ENCODE measurements at regions not wholly inside any gene's neighbourhood (a gene's known extent, or its start where the extent isn't known, plus 50 kb on each side); places are given as distances from the start of the nearest gene placed in this dataset.

DNA sequence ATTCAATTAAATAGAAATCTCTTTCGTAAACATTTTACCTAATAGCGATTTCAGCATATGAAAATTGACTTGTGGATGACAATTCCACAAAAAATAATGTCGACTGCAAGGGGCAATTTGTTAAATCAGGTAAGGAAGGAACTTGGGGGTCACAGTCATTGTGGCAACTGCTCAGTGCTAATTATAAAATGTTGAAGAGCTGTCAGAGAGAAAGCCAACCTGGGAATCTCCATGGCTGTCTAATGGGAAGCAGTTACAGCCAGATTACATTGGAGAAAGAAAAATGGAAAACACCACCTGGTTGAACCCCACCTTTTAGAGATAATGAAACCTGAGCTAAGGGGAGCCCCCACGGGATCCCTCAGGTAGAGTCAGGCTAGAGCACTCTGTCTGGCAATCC is 373.9 kb downstream of the FOXO1 start:
- TF ChIP-seq, protein P1, sequence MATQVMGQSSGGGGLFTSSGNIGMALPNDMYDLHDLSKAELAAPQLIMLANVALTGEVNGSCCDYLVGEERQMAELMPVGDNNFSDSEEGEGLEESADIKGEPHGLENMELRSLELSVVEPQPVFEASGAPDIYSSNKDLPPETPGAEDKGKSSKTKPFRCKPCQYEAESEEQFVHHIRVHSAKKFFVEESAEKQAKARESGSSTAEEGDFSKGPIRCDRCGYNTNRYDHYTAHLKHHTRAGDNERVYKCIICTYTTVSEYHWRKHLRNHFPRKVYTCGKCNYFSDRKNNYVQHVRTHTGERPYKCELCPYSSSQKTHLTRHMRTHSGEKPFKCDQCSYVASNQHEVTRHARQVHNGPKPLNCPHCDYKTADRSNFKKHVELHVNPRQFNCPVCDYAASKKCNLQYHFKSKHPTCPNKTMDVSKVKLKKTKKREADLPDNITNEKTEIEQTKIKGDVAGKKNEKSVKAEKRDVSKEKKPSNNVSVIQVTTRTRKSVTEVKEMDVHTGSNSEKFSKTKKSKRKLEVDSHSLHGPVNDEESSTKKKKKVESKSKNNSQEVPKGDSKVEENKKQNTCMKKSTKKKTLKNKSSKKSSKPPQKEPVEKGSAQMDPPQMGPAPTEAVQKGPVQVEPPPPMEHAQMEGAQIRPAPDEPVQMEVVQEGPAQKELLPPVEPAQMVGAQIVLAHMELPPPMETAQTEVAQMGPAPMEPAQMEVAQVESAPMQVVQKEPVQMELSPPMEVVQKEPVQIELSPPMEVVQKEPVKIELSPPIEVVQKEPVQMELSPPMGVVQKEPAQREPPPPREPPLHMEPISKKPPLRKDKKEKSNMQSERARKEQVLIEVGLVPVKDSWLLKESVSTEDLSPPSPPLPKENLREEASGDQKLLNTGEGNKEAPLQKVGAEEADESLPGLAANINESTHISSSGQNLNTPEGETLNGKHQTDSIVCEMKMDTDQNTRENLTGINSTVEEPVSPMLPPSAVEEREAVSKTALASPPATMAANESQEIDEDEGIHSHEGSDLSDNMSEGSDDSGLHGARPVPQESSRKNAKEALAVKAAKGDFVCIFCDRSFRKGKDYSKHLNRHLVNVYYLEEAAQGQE (IDR thresholded peaks at IDR 0.05; ENCODE audit: insufficient read depth in 1 of 2, low read depth in 2 of 2, low read length in 2 of 2) = no peak
- TF ChIP-seq SIN3A (IDR thresholded peaks at IDR 0.05; ENCODE audit: borderline replicate concordance, insufficient read depth, low read length) (no peak), FOXP2 (optimal IDR thresholded peaks at IDR 0.05; ENCODE audit: borderline replicate concordance, extremely low read depth, extremely low read length, insufficient read depth) (no peak), TAF1 (IDR thresholded peaks at IDR 0.05; ENCODE audit: borderline replicate concordance, insufficient read depth, low read length) (no peak), POLR2AphosphoS5 (IDR thresholded peaks at IDR 0.05; ENCODE audit: low read depth, low read length) (no peak)

DNA sequence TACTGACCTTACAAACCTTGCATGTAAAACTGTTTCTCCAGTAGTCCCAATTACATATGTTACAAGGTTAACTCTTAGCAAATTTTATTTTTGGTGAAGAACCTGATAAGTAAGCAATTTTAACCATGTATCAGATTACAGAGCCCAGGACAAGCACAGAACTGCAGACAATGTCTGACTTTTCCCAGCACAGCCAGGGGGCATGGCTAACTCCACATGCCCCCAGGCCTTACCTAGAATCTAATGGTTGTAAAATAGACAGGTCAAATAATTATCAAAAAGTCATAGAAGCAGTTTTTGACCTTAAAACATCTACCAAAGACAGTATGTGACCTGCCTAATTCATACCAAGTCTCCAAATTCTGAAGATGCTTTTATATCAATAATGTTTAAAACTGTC is 364.1 kb downstream of the FOXO1 start:
- no peak for TF ChIP-seq FOXP2 (optimal IDR thresholded peaks at IDR 0.05; ENCODE audit: borderline replicate concordance, extremely low read depth, extremely low read length, insufficient read depth)
- TF ChIP-seq POLR2AphosphoS5 (IDR thresholded peaks at IDR 0.05; ENCODE audit: low read depth, low read length) = no peak
- no peak for TF ChIP-seq SIN3A (IDR thresholded peaks at IDR 0.05; ENCODE audit: borderline replicate concordance, insufficient read depth, low read length)
- TF ChIP-seq, protein P1 (IDR thresholded peaks at IDR 0.05; ENCODE audit: insufficient read depth in 1 of 2, low read depth in 2 of 2, low read length in 2 of 2) = no peak
- no peak for TF ChIP-seq TAF1 (IDR thresholded peaks at IDR 0.05; ENCODE audit: borderline replicate concordance, insufficient read depth, low read length)

DNA sequence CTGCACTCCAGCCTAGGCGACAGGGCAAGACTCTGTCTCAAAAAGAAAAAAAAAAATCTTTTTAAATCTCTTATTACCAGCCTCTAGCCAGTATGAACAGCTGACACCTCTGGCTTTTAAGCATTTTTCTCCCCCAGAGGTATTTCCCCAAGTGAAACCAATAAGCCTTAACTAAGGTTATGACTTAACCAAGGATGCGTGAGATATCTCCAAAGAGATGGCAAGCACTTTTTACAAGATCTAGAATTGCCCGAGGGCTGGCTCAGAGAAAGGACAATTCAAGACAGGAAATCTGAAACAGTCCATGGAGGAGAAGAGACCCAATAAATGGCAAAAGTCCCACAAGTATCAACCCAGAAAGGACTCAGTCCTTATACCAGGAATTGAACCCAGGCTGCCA is 362.1 kb downstream of the FOXO1 start:
- TF ChIP-seq, protein P1 (IDR thresholded peaks at IDR 0.05; ENCODE audit: insufficient read depth in 1 of 2, low read depth in 2 of 2, low read length in 2 of 2) = no peak
- no peak for TF ChIP-seq POLR2AphosphoS5 (IDR thresholded peaks at IDR 0.05; ENCODE audit: low read depth, low read length)
- TF ChIP-seq SIN3A (IDR thresholded peaks at IDR 0.05; ENCODE audit: borderline replicate concordance, insufficient read depth, low read length) = no peak
- no peak for TF ChIP-seq TAF1 (IDR thresholded peaks at IDR 0.05; ENCODE audit: borderline replicate concordance, insufficient read depth, low read length)
- no peak for TF ChIP-seq FOXP2 (optimal IDR thresholded peaks at IDR 0.05; ENCODE audit: borderline replicate concordance, extremely low read depth, extremely low read length, insufficient read depth)

DNA sequence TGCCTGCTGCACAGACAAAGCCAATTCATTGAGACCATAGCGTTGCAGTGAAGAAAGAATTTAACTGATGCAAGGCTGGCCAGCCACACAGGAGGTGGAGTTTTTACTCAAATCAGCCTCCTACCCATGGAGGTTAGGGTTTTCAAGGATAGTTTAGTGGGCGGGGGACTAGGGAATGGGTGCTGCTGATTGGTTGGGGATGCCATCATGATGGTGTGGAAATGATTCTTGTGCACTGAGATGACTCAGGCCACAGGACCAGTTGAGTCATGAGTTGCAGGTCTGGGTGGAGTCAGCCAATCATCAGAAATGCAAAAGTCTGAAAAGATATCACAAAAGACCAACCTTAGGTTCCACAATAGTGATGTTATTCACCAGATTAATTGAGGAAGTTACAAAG is 359.6 kb downstream of the FOXO1 start:
- TF ChIP-seq, protein P1 (IDR thresholded peaks at IDR 0.05; ENCODE audit: insufficient read depth in 1 of 2, low read depth in 2 of 2, low read length in 2 of 2) = no peak
- TF ChIP-seq TAF1 (IDR thresholded peaks at IDR 0.05; ENCODE audit: borderline replicate concordance, insufficient read depth, low read length) = no peak

DNA sequence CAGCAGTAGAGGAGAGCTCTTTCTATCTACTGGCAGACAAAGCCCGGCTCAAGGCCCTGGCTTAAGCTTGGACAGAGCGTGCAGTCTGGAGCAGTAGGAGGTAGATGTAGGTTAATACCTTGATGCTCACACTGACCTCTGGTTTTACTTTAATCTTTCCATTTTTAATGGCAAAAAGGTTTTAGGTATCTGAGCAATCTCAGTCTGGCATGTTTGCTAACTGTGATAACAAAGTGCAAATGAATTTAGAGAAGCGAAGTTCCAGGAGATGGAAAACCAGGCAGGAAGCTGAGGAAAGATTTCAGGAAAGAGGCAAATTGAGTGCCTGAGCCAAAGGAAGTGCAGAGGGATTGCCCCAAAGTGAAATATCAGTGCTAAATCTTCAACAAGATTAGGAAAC is 356.6 kb downstream of the FOXO1 start:
- TF ChIP-seq POLR2AphosphoS5 (IDR thresholded peaks at IDR 0.05; ENCODE audit: low read depth, low read length) (no peak), FOXP2 (optimal IDR thresholded peaks at IDR 0.05; ENCODE audit: borderline replicate concordance, extremely low read depth, extremely low read length, insufficient read depth) (no peak), TAF1 (IDR thresholded peaks at IDR 0.05; ENCODE audit: borderline replicate concordance, insufficient read depth, low read length) (no peak), SIN3A (IDR thresholded peaks at IDR 0.05; ENCODE audit: borderline replicate concordance, insufficient read depth, low read length) (no peak)
- TF ChIP-seq, protein P1 (IDR thresholded peaks at IDR 0.05; ENCODE audit: insufficient read depth in 1 of 2, low read depth in 2 of 2, low read length in 2 of 2) = no peak

Data from PFSK-1 (cell line).